PFSK-1 (cell line): ENCODE measurements at regions not wholly inside any gene's neighbourhood (a gene's known extent, or its start where the extent isn't known, plus 50 kb on each side); places are given as distances from the start of the nearest gene placed in this dataset.

Experiments used
- FOXP2 ChIP-seq: optimal IDR thresholded peaks from 2 replicates; pipeline ENCODE3; 2011; ENCODE audit warnings: borderline replicate concordance, control low read depth, inconsistent platforms; ENCODE audit not compliant: insufficient read depth; ENCODE audit errors: extremely low read length, extremely low read depth
- POLR2AphosphoS5 ChIP-seq: IDR thresholded peaks from 2 replicates; pipeline ENCODE4 v1.6.1; 2012; ENCODE audit warnings: low read depth, mild to moderate bottlenecking, control low read depth, low read length, moderate library complexity
- SIN3A ChIP-seq: IDR thresholded peaks from 2 replicates; pipeline ENCODE4 v1.6.1; 2012; ENCODE audit warnings: mild to moderate bottlenecking, low read length, moderate library complexity, borderline replicate concordance; ENCODE audit not compliant: insufficient read depth
- TAF1 ChIP-seq: IDR thresholded peaks from 2 replicates; pipeline ENCODE4 v1.6.1; 2012; ENCODE audit warnings: low read length, control low read depth, borderline replicate concordance; ENCODE audit not compliant: insufficient read depth
- TF ChIP-seq, protein P1 (sequence below), 2 experiments: IDR thresholded peaks; 2 replicates each; pipeline versions ENCODE4 v1.6.1 to v1.8.0; 2011 to 2012; ENCODE audit warnings: low read depth in 2 of 2, low read length in 2 of 2, control low read depth in 1 of 2, inconsistent platforms in 1 of 2, mild to moderate bottlenecking in 1 of 2, moderate library complexity in 1 of 2; ENCODE audit not compliant: insufficient read depth in 1 of 2

DNA sequence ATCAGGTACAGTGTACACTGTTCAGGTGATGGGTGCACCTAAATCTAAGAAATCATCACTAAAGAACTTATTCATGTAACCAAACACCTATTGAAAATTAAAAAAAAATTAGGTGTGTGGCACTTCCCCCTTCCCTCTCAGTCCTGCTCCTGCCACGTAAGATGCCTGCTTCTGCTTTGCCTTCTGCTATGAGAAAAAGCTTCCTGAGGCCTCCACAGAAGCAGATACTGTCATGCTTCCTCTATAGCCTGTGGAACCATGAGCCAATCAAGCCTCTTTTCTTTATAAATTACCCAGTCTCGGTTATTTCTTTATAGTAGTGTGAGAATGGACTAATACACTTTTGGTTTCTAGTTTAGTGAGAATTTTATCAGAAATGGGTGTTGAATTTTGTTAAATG lies 459.8 kb upstream of the DIPK2B start:
- no peak for TF ChIP-seq SIN3A
- TF ChIP-seq TAF1: no peak
- TF ChIP-seq, protein P1, sequence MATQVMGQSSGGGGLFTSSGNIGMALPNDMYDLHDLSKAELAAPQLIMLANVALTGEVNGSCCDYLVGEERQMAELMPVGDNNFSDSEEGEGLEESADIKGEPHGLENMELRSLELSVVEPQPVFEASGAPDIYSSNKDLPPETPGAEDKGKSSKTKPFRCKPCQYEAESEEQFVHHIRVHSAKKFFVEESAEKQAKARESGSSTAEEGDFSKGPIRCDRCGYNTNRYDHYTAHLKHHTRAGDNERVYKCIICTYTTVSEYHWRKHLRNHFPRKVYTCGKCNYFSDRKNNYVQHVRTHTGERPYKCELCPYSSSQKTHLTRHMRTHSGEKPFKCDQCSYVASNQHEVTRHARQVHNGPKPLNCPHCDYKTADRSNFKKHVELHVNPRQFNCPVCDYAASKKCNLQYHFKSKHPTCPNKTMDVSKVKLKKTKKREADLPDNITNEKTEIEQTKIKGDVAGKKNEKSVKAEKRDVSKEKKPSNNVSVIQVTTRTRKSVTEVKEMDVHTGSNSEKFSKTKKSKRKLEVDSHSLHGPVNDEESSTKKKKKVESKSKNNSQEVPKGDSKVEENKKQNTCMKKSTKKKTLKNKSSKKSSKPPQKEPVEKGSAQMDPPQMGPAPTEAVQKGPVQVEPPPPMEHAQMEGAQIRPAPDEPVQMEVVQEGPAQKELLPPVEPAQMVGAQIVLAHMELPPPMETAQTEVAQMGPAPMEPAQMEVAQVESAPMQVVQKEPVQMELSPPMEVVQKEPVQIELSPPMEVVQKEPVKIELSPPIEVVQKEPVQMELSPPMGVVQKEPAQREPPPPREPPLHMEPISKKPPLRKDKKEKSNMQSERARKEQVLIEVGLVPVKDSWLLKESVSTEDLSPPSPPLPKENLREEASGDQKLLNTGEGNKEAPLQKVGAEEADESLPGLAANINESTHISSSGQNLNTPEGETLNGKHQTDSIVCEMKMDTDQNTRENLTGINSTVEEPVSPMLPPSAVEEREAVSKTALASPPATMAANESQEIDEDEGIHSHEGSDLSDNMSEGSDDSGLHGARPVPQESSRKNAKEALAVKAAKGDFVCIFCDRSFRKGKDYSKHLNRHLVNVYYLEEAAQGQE (IDR thresholded peaks at IDR 0.05; ENCODE audit: insufficient read depth in 1 of 2, low read depth in 2 of 2, low read length in 2 of 2): no peak
- TF ChIP-seq POLR2AphosphoS5: no peak
- no peak for TF ChIP-seq FOXP2
